ENCODE measurements at regions not wholly inside any gene's neighbourhood (a gene's known extent, or its start where the extent isn't known, plus 50 kb on each side); places are given as distances from the start of the nearest gene placed in this dataset.
"Not testable (repeated sequence)": the region's sequence is repeated elsewhere in the genome, so short reads cannot be mapped to it uniquely, and the experiment has no call there.

- DNase-seq: not testable (repeated sequence)
These were observed 83.9 kb upstream of the MAP3K1 start for GRCh38 chr5:56731473-56731872.

- no peak for DNase-seq
These were observed 85.9 kb upstream of the MAP3K1 start for GRCh38 chr5:56729488-56729887.

GRCh38 chr5:56725711-56726411 lies 89.5 kb upstream of the MAP3K1 start:
- DNase-seq: no peak

GRCh38 chr5:56724857-56725256 lies 90.5 kb upstream of the MAP3K1 start:
- DNase-seq: not testable (repeated sequence)

GRCh38 chr5:56722317-56722716 lies 93.0 kb upstream of the MAP3K1 start:
- no peak for DNase-seq

GRCh38 chr5:56717253-56717987 lies 97.9 kb upstream of the MAP3K1 start:
- no peak for DNase-seq

- no peak for DNase-seq
These were observed 99.4 kb upstream of the MAP3K1 start for GRCh38 chr5:56715986-56716385.

- no peak for DNase-seq
These were observed 102.3 kb upstream of the MAP3K1 start for GRCh38 chr5:56712895-56713591.

- DNase-seq: no peak
These were observed 104.3 kb upstream of the MAP3K1 start for GRCh38 chr5:56710826-56711590.

GRCh38 chr5:56706504-56706903 lies 108.8 kb upstream of the MAP3K1 start:
- no peak for DNase-seq

- no peak for DNase-seq
These were observed 110.1 kb upstream of the MAP3K1 start for GRCh38 chr5:56705217-56705616.

GRCh38 chr5:56703952-56704351 lies 111.4 kb upstream of the MAP3K1 start:
- DNase-seq: no peak

GRCh38 chr5:56700711-56701110 lies 114.6 kb upstream of the MAP3K1 start:
- DNase-seq: no peak

GRCh38 chr5:56699538-56699937 lies 115.8 kb upstream of the MAP3K1 start:
- DNase-seq: no peak

GRCh38 chr5:56698463-56699381 lies 116.6 kb upstream of the MAP3K1 start:
- no peak for DNase-seq

- no peak for DNase-seq
These were observed 118.4 kb upstream of the MAP3K1 start for GRCh38 chr5:56696900-56697299.

GRCh38 chr5:56693220-56693579 lies 122.1 kb upstream of the MAP3K1 start:
- DNase-seq: no peak

- no peak for DNase-seq
These were observed 122.8 kb upstream of the MAP3K1 start for GRCh38 chr5:56692359-56693219.

GRCh38 chr5:56688402-56688801 lies 126.9 kb upstream of the MAP3K1 start:
- no peak for DNase-seq

GRCh38 chr5:56686337-56687195 lies 128.8 kb upstream of the MAP3K1 start:
- no peak for DNase-seq

Data from SHP77 (cell line).